AG10803 (cell line): ENCODE measurements at regions not wholly inside any gene's neighbourhood (a gene's known extent, or its start where the extent isn't known, plus 50 kb on each side); places are given as distances from the start of the nearest gene placed in this dataset.

Source experiments
- DNase-seq: peaks from one replicate; pipeline ENCODE4 v3.0.0; 2010; ENCODE audit warnings: low read depth
- H3K4me3 ChIP-seq: 2 replicates; pipeline ENCODE4 v1.5.1; 2011; ENCODE audit warnings: mild to moderate bottlenecking, low read length, control low read depth
- CTCF ChIP-seq: conservative IDR thresholded peaks from 2 replicates; pipeline ENCODE4 v1.5.1; 2011; ENCODE audit warnings: mild to moderate bottlenecking, low read length, control low read depth, inconsistent platforms

GRCh38 chr6:168741305-168741704 is 300.3 kb downstream of the SMOC2 start:
- TF ChIP-seq CTCF: no peak
- no peak overlapping the region for H3K4me3 ChIP-seq
- DNase-seq: no peak

- no peak overlapping the region for H3K4me3 ChIP-seq
- no peak for TF ChIP-seq CTCF
- DNase-seq: no peak
These were observed 298.4 kb downstream of the SMOC2 start for GRCh38 chr6:168739381-168739780.

- H3K4me3 ChIP-seq: no peak overlapping the region
- no peak for DNase-seq
- TF ChIP-seq CTCF: no peak
These were observed 296.5 kb downstream of the SMOC2 start for GRCh38 chr6:168737481-168737880.

- no peak overlapping the region for H3K4me3 ChIP-seq
- DNase-seq: no peak
- no peak for TF ChIP-seq CTCF
These were observed 296.0 kb downstream of the SMOC2 start for GRCh38 chr6:168737014-168737413.

GRCh38 chr6:168736039-168736438 is 295.1 kb downstream of the SMOC2 start:
- no peak overlapping the region for H3K4me3 ChIP-seq
- TF ChIP-seq CTCF: no peak
- DNase-seq: no peak

- DNase-seq: no peak
- H3K4me3 ChIP-seq: no peak overlapping the region
- no peak for TF ChIP-seq CTCF
These were observed 294.4 kb downstream of the SMOC2 start for GRCh38 chr6:168735268-168735949.

GRCh38 chr6:168734523-168734922 is 293.5 kb downstream of the SMOC2 start:
- TF ChIP-seq CTCF: no peak
- DNase-seq: no peak
- H3K4me3 ChIP-seq: no peak overlapping the region
